HL-60 (cell line): ENCODE measurements at regions not wholly inside any gene's neighbourhood (a gene's known extent, or its start where the extent isn't known, plus 50 kb on each side); places are given as distances from the start of the nearest gene placed in this dataset.

Source experiments
- POLR2AphosphoS5 ChIP-seq: IDR thresholded peaks from 2 replicates; pipeline ENCODE4 v1.6.1; 2012; ENCODE audit warnings: low read depth
- SPI1 ChIP-seq: IDR thresholded peaks from 2 replicates; pipeline ENCODE4 v1.6.1; 2012; ENCODE audit warnings: low read depth, mild to moderate bottlenecking, borderline replicate concordance
- TF ChIP-seq, protein P1 (sequence below): IDR thresholded peaks from one replicate; pipeline ENCODE4 v1.5.1; 2011; ENCODE audit warnings: low read length, control low read depth, inconsistent platforms; ENCODE audit not compliant: insufficient read depth
- TF ChIP-seq, protein P2 (sequence below): IDR thresholded peaks from 2 replicates; pipeline ENCODE4 v1.6.1; 2012; ENCODE audit warnings: low read depth; ENCODE audit not compliant: insufficient replicate concordance

DNA sequence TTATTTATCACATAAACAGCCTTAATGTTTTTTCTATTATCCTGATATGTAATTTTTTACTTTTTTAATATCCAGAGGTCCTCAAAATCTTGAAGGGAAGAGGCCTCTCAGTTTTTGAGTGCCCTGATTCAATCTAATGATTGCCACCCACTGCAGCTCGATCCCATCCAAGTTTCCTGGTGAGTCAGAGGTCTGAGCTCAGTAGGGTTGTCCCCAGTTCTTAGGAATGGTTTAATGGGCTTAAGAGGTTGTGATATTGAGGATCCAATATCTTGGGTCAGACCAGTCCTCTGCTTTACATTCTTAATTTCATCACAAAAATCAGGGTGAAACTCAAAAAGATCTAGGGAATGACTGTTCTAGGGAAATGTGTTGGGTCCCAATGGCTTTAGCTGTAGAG lies 238.5 kb downstream of the NSUN3 start:
- TF ChIP-seq, protein P1, sequence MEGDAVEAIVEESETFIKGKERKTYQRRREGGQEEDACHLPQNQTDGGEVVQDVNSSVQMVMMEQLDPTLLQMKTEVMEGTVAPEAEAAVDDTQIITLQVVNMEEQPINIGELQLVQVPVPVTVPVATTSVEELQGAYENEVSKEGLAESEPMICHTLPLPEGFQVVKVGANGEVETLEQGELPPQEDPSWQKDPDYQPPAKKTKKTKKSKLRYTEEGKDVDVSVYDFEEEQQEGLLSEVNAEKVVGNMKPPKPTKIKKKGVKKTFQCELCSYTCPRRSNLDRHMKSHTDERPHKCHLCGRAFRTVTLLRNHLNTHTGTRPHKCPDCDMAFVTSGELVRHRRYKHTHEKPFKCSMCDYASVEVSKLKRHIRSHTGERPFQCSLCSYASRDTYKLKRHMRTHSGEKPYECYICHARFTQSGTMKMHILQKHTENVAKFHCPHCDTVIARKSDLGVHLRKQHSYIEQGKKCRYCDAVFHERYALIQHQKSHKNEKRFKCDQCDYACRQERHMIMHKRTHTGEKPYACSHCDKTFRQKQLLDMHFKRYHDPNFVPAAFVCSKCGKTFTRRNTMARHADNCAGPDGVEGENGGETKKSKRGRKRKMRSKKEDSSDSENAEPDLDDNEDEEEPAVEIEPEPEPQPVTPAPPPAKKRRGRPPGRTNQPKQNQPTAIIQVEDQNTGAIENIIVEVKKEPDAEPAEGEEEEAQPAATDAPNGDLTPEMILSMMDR: no peak
- TF ChIP-seq, protein P2, sequence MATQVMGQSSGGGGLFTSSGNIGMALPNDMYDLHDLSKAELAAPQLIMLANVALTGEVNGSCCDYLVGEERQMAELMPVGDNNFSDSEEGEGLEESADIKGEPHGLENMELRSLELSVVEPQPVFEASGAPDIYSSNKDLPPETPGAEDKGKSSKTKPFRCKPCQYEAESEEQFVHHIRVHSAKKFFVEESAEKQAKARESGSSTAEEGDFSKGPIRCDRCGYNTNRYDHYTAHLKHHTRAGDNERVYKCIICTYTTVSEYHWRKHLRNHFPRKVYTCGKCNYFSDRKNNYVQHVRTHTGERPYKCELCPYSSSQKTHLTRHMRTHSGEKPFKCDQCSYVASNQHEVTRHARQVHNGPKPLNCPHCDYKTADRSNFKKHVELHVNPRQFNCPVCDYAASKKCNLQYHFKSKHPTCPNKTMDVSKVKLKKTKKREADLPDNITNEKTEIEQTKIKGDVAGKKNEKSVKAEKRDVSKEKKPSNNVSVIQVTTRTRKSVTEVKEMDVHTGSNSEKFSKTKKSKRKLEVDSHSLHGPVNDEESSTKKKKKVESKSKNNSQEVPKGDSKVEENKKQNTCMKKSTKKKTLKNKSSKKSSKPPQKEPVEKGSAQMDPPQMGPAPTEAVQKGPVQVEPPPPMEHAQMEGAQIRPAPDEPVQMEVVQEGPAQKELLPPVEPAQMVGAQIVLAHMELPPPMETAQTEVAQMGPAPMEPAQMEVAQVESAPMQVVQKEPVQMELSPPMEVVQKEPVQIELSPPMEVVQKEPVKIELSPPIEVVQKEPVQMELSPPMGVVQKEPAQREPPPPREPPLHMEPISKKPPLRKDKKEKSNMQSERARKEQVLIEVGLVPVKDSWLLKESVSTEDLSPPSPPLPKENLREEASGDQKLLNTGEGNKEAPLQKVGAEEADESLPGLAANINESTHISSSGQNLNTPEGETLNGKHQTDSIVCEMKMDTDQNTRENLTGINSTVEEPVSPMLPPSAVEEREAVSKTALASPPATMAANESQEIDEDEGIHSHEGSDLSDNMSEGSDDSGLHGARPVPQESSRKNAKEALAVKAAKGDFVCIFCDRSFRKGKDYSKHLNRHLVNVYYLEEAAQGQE: no peak
- TF ChIP-seq POLR2AphosphoS5 (no peak), SPI1 (no peak)
